Thyroid gland (tissue), 4 donors: ENCODE measurements at regions not wholly inside any gene's neighbourhood (a gene's known extent, or its start where the extent isn't known, plus 50 kb on each side); places are given as distances from the start of the nearest gene placed in this dataset.

Experiments used
- DNase-seq, 2 donors: peaks; one replicate each; pipeline ENCODE4 v3.0.0-alpha.2; 2019
- H3K27ac ChIP-seq, 3 donors: fragments of 200-600 bp; sonication (generic); 1 replicate in 2 of 3; 2 replicates in 1 of 3; pipeline ENCODE4 v1.5.1; 2016 to 2019; ENCODE audit warnings: mild to moderate bottlenecking in 1 of 3, moderate library complexity in 1 of 3
- H3K27me3 ChIP-seq: fragments of 200-600 bp; sonication (generic); one replicate; pipeline ENCODE4 v1.5.1; 2019
- H3K36me3 ChIP-seq, 2 donors: fragments of 200-600 bp; sonication (generic); one replicate each; pipeline ENCODE4 v1.5.1; 2016 to 2019
- H3K4me1 ChIP-seq, 2 donors: fragments of 200-600 bp; sonication (generic); one replicate each; pipeline ENCODE4 v1.5.1; 2017 to 2019
- H3K4me3 ChIP-seq, 3 donors: fragments of 200-600 bp; sonication (generic); replicated peaks in 1 of 3; 1 replicate in 2 of 3; 2 replicates in 1 of 3; pipeline ENCODE4 v1.5.1; 2016; ENCODE audit warnings: mild to moderate bottlenecking in 1 of 3
- H3K9me3 ChIP-seq: fragments of 200-600 bp; sonication (generic); one replicate; pipeline ENCODE4 v1.5.1; 2017
- CTCF ChIP-seq, 6 experiments: fragments of 200-600 bp in 3 of 6; fragments of 450-650 bp in 3 of 6; sonication (generic) in 3 of 6; IDR thresholded peaks; one replicate each; pipeline ENCODE4 v1.5.1; 2016 to 2019; ENCODE audit warnings: antibody characterized with exemption in 6 of 6, mild to moderate bottlenecking in 2 of 6, inconsistent platforms in 1 of 6, moderate library complexity in 1 of 6
- POLR2A ChIP-seq, 2 donors: fragments of 450-650 bp; IDR thresholded peaks; one replicate each; pipeline ENCODE4 v1.6.1; 2017; ENCODE audit warnings: antibody characterized with exemption in 2 of 2, mild to moderate bottlenecking in 2 of 2, moderate library complexity in 1 of 2
- WGBS, 2 donors: methylation state at CpG; one replicate each; pipeline ENCODE4 v1.1.5; 2017; 5-methylcytosine and 5-hydroxymethylcytosine counted together
- intact Hi-C: fragments of 100-400 bp; cut with DNase I; formaldehyde crosslinking; loops from one replicate; pipeline ENCODE4 v1.15.1; 2023

GRCh38 chr16:73909529-73910035, 387.0 kb upstream of the PSMD7 start:
- Histone ChIP-seq H3K4me3 (no peak overlapping the region), H3K9me3 (no peaks in the 10 kb centered on the region), H3K27me3 (no peaks in the 10 kb centered on the region), H3K36me3 (no peaks in the 10 kb centered on the region), H3K4me1 (no peaks in the 10 kb centered on the region), H3K27ac (no peak overlapping the region)
- intact Hi-C loops, result no loop called here
- DNase-seq, result no peak
- WGBS, 2 donors, result 77 to 80% methylated on average over 5 of the region's 5 CpGs
- TF ChIP-seq POLR2A (IDR thresholded peaks at IDR 0.05) (no peak), CTCF (IDR thresholded peaks at IDR 0.05) (no peak)

GRCh38 chr16:73891129-73891542, 405.5 kb upstream of the PSMD7 start:
- H3K36me3 ChIP-seq, result no peaks in the 10 kb centered on the region
- no peak overlapping the region for H3K27ac ChIP-seq
- peaks cover 0 to 3% of the 10 kb centered on the region in 2 donors for H3K4me1 ChIP-seq
- H3K9me3 ChIP-seq, result no peaks in the 10 kb centered on the region
- intact Hi-C loops, result no loop called here
- H3K4me3 ChIP-seq, result no peak overlapping the region
- TF ChIP-seq POLR2A (IDR thresholded peaks at IDR 0.05) (no peak), CTCF (IDR thresholded peaks at IDR 0.05) (no peak)
- WGBS, 2 donors, result 2% methylated on average over 7 of the region's 7 CpGs
- no peaks in the 10 kb centered on the region for H3K27me3 ChIP-seq
- no peak for DNase-seq

GRCh38 chr16:73890186-73891128, 406.2 kb upstream of the PSMD7 start:
- Histone ChIP-seq H3K36me3 (no peaks in the 10 kb centered on the region), H3K9me3 (no peaks in the 10 kb centered on the region), H3K27me3 (no peaks in the 10 kb centered on the region), H3K27ac (no peak overlapping the region), H3K4me3 (no peak overlapping the region), H3K4me1 (peaks cover 0 to 3% of the 10 kb centered on the region in 2 donors)
- intact Hi-C loops, result no loop called here
- DNase-seq, result no peak
- no peak for TF ChIP-seq POLR2A (IDR thresholded peaks at IDR 0.05)
- no peak for TF ChIP-seq CTCF (IDR thresholded peaks at IDR 0.05)
- 33 to 37% methylated on average over 23 of the region's 23 CpGs for WGBS, 2 donors

GRCh38 chr16:73888840-73889490, 407.6 kb upstream of the PSMD7 start:
- intact Hi-C loops, result no loop called here
- Histone ChIP-seq H3K9me3 (no peaks in the 10 kb centered on the region), H3K4me3 (no peak overlapping the region), H3K27ac (no peak overlapping the region), H3K4me1 (peaks cover 0 to 3% of the 10 kb centered on the region in 2 donors), H3K36me3 (no peaks in the 10 kb centered on the region), H3K27me3 (no peaks in the 10 kb centered on the region)
- 58 to 66% methylated on average over 13 of the region's 13 CpGs for WGBS, 2 donors
- DNase-seq, result no peak
- TF ChIP-seq POLR2A (IDR thresholded peaks at IDR 0.05) (no peak), CTCF (IDR thresholded peaks at IDR 0.05) (no peak)

- no peak for DNase-seq
- Histone ChIP-seq H3K4me3 (no peak overlapping the region), H3K27me3 (no peaks in the 10 kb centered on the region), H3K9me3 (no peaks in the 10 kb centered on the region), H3K36me3 (no peaks in the 10 kb centered on the region), H3K4me1 (peaks cover 0 to 3% of the 10 kb centered on the region in 2 donors), H3K27ac (no peak overlapping the region)
- intact Hi-C loops, result no loop called here
- 67 to 68% methylated on average over 8 of the region's 8 CpGs for WGBS, 2 donors
- TF ChIP-seq POLR2A (IDR thresholded peaks at IDR 0.05) (no peak), CTCF (IDR thresholded peaks at IDR 0.05) (no peak)
Measured at GRCh38 chr16:73887911-73888310, 408.7 kb upstream of the PSMD7 start.
